WTC11 (cell line): ENCODE measurements at regions not wholly inside any gene's neighbourhood (a gene's known extent, or its start where the extent isn't known, plus 50 kb on each side); places are given as distances from the start of the nearest gene placed in this dataset.

ENCODE experiments used
- FOXJ3 ChIP-seq: sonication (generic); formaldehyde crosslinking; IDR thresholded peaks from 2 replicates; pipeline ENCODE4 v1.9.0; 2021; ENCODE audit warnings: missing genetic modification reagents, mild to moderate bottlenecking, borderline replicate concordance
- TF ChIP-seq, protein P1 (sequence below): fragments of 200-600 bp; IDR thresholded peaks from 2 replicates; pipeline ENCODE4 v1.8.0; 2022; ENCODE audit warnings: antibody characterized with exemption
- TF ChIP-seq, protein P2 (sequence below): sonication (generic); formaldehyde crosslinking; conservative IDR thresholded peaks from 2 replicates; pipeline ENCODE4 v1.8.1; 2022; ENCODE audit warnings: mild to moderate bottlenecking, missing genetic modification reagents

DNA sequence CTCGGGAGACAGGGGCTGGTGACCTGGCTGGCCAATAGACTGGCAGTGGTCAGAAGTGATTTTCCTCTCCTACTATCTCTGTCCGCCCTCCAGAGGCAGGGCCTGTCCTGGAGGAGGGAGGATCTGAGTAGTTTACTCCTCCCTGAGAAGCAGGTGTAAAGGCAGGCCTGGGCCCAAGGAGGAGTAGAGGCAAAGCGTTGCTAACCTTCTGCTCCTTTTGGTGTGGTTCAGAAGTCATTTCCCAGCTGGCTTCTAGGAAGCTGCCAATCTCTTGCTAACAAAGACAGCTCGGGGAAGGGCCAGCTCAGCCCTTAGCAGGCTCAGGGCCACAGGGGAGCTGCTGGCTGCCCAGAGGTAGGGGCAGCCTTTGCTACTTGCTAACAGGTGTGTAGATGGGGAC is 151.1 kb upstream of the NECTIN1 start:
- TF ChIP-seq FOXJ3 (CRISPR knock-in tag): no peak
- TF ChIP-seq, protein P1, sequence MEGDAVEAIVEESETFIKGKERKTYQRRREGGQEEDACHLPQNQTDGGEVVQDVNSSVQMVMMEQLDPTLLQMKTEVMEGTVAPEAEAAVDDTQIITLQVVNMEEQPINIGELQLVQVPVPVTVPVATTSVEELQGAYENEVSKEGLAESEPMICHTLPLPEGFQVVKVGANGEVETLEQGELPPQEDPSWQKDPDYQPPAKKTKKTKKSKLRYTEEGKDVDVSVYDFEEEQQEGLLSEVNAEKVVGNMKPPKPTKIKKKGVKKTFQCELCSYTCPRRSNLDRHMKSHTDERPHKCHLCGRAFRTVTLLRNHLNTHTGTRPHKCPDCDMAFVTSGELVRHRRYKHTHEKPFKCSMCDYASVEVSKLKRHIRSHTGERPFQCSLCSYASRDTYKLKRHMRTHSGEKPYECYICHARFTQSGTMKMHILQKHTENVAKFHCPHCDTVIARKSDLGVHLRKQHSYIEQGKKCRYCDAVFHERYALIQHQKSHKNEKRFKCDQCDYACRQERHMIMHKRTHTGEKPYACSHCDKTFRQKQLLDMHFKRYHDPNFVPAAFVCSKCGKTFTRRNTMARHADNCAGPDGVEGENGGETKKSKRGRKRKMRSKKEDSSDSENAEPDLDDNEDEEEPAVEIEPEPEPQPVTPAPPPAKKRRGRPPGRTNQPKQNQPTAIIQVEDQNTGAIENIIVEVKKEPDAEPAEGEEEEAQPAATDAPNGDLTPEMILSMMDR: no peak
- TF ChIP-seq, protein P2, sequence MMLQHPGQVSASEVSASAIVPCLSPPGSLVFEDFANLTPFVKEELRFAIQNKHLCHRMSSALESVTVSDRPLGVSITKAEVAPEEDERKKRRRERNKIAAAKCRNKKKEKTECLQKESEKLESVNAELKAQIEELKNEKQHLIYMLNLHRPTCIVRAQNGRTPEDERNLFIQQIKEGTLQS (CRISPR knock-in tag): no peak
